WTC11 (cell line): ENCODE measurements at regions not wholly inside any gene's neighbourhood (a gene's known extent, or its start where the extent isn't known, plus 50 kb on each side); places are given as distances from the start of the nearest gene placed in this dataset.

Experiments
- ATAC-seq: fragments of 200-7000 bp; cut with Tn5 transposase; 2 replicates; pipeline ENCODE4 v1.10.0; 2021; ENCODE audit warnings: mild to moderate bottlenecking, moderate library complexity
- CTCF ChIA-PET: fragments of 300-600 bp; sonication (Branson Sonifier 250); formaldehyde crosslinking; loops from one replicate; lab custom pipeline; 2021; ENCODE audit warnings: antibody characterized with exemption; lab: Charles Lee
- POLR2A ChIA-PET: fragments of 350-600 bp; sonication (Branson Sonifier 250); formaldehyde crosslinking; loops from one replicate; lab custom pipeline; 2021; ENCODE audit warnings: antibody characterized with exemption; lab: Charles Lee
- DNase-seq: peaks from one replicate; pipeline ENCODE4 v3.0.0; 2021; ENCODE audit warnings: low spot score
- H3K27ac Mint-ChIP-seq: 2 replicates; pipeline ENCODE4 v1.8.0; 2021; ENCODE audit warnings: mixed read lengths
- H3K27me3 Mint-ChIP-seq: 2 replicates; pipeline ENCODE4 v1.8.0; 2021; ENCODE audit warnings: low read depth, mild to moderate bottlenecking, moderate library complexity, mixed read lengths
- H3K36me3 Mint-ChIP-seq: 2 replicates; pipeline ENCODE4 v1.8.0; 2021; ENCODE audit warnings: mixed read lengths
- H3K4me1 Mint-ChIP-seq: 2 replicates; pipeline ENCODE4 v1.8.0; 2022; ENCODE audit warnings: mixed read lengths
- H3K4me3 Mint-ChIP-seq: 2 replicates; pipeline ENCODE4 v1.8.0; 2021; ENCODE audit warnings: mild to moderate bottlenecking, moderate library complexity, mixed read lengths
- H3K9me3 Mint-ChIP-seq: 2 replicates; pipeline ENCODE4 v1.8.0; 2021; ENCODE audit warnings: mixed read lengths
- ATF1 ChIP-seq: sonication (generic); formaldehyde crosslinking; IDR thresholded peaks from 2 replicates; pipeline ENCODE4 v1.8.1; 2023; ENCODE audit warnings: mild to moderate bottlenecking, moderate library complexity, missing genetic modification reagents
- E2F1 ChIP-seq: sonication (generic); formaldehyde crosslinking; IDR thresholded peaks from 2 replicates; pipeline ENCODE4 v1.8.0; 2022; ENCODE audit warnings: mild to moderate bottlenecking, missing genetic modification reagents
- GRHL2 ChIP-seq: fragments of 250-450 bp; sonication (Bioruptor Pico); IDR thresholded peaks from 2 replicates; pipeline ENCODE4 v1.8.0; 2022; ENCODE audit warnings: mild to moderate bottlenecking, moderate library complexity; ENCODE audit not compliant: insufficient replicate concordance, severe bottlenecking
- GTF2I ChIP-seq: fragments of 250-450 bp; sonication (Bioruptor Pico); conservative IDR thresholded peaks from 2 replicates; pipeline ENCODE4 v1.4.0; 2021; ENCODE audit warnings: mild to moderate bottlenecking
- JAZF1 ChIP-seq: fragments of 250-450 bp; sonication (Bioruptor Pico); IDR thresholded peaks from 2 replicates; pipeline ENCODE4 v1.9.0; 2021; ENCODE audit warnings: moderate library complexity, mild to moderate bottlenecking, inconsistent platforms
- JUN ChIP-seq: sonication (generic); formaldehyde crosslinking; IDR thresholded peaks from 2 replicates; pipeline ENCODE4 v1.8.0; 2023; ENCODE audit warnings: mild to moderate bottlenecking, missing genetic modification reagents
- NFATC4 ChIP-seq: fragments of 250-450 bp; sonication (Bioruptor Pico); IDR thresholded peaks from 2 replicates; pipeline ENCODE4 v1.9.0; 2021; ENCODE audit warnings: mild to moderate bottlenecking
- NFE2L1 ChIP-seq: sonication (generic); formaldehyde crosslinking; IDR thresholded peaks from 2 replicates; pipeline ENCODE4 v1.8.1; 2023; ENCODE audit warnings: missing genetic modification reagents
- OVOL2 ChIP-seq: fragments of 250-450 bp; sonication (Bioruptor Pico); IDR thresholded peaks from 2 replicates; pipeline ENCODE4 v1.9.0; 2021; ENCODE audit warnings: mild to moderate bottlenecking, borderline replicate concordance
- RORB ChIP-seq: fragments of 250-450 bp; sonication (Bioruptor Pico); IDR thresholded peaks from 2 replicates; pipeline ENCODE4 v1.9.0; 2021; ENCODE audit warnings: mild to moderate bottlenecking
- STAT6 ChIP-seq: sonication (generic); formaldehyde crosslinking; conservative IDR thresholded peaks from 2 replicates; pipeline ENCODE4 v1.8.1; 2023; ENCODE audit warnings: mild to moderate bottlenecking, low read depth, missing genetic modification reagents, moderate library complexity
- ZNF317 ChIP-seq: sonication (generic); formaldehyde crosslinking; IDR thresholded peaks from 2 replicates; pipeline ENCODE4 v1.8.1; 2023; ENCODE audit warnings: low read depth, mild to moderate bottlenecking, moderate library complexity, missing genetic modification reagents, borderline replicate concordance
- ZNF671 ChIP-seq: fragments of 250-450 bp; sonication (Bioruptor Pico); IDR thresholded peaks from 2 replicates; pipeline ENCODE4 v1.8.0; 2021; ENCODE audit warnings: mild to moderate bottlenecking
- TF ChIP-seq, protein P1 (sequence below): sonication (generic); formaldehyde crosslinking; IDR thresholded peaks from 2 replicates; pipeline ENCODE4 v1.8.1; 2022; ENCODE audit warnings: missing genetic modification reagents, borderline replicate concordance
- TF ChIP-seq, protein P2 (sequence below): sonication (generic); formaldehyde crosslinking; IDR thresholded peaks from 2 replicates; pipeline ENCODE4 v1.8.1; 2023; ENCODE audit warnings: mild to moderate bottlenecking, missing genetic modification reagents
- TF ChIP-seq, protein P3 (sequence below): sonication (generic); formaldehyde crosslinking; IDR thresholded peaks from 2 replicates; pipeline ENCODE4 v1.8.1; 2022; ENCODE audit warnings: low read depth, mild to moderate bottlenecking, moderate library complexity, missing genetic modification reagents, borderline replicate concordance
- TF ChIP-seq, protein P4 (sequence below): sonication (generic); formaldehyde crosslinking; IDR thresholded peaks from 2 replicates; pipeline ENCODE4 v1.8.0; 2022; ENCODE audit warnings: mild to moderate bottlenecking, missing genetic modification reagents
- TF ChIP-seq, protein P5 (sequence below): sonication (generic); formaldehyde crosslinking; IDR thresholded peaks from 2 replicates; pipeline ENCODE4 v1.8.1; 2023; ENCODE audit warnings: mild to moderate bottlenecking, missing genetic modification reagents, borderline replicate concordance
- TF ChIP-seq, protein P6 (sequence below): sonication (generic); formaldehyde crosslinking; IDR thresholded peaks from 2 replicates; pipeline ENCODE4 v1.8.0; 2022; ENCODE audit warnings: mild to moderate bottlenecking, missing genetic modification reagents

DNA sequence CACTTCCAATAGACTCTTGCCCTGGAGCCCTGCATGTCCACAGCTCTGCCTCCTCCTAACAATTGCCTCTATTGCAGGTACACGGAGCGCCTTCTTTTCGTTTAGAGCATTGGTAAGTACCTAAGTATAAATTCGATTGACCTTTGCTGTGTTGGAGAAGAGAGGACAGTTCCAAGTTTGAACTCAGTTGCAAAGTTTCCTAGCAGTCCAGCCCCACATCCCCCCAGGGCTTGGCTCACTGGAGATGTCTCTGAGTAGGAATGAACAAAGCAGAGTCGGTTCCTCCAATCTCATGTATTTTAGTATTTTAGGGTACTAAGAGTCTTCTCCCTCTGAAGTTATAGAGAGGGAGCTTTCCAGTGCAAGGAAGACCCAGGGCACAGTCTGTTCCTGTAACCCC, 238.9 kb upstream of the AJAP1 start:
- H3K27me3 Mint-ChIP-seq = peaks cover 12% of the 10 kb centered on the region
- H3K4me3 Mint-ChIP-seq = no peak overlapping the region
- H3K4me1 Mint-ChIP-seq = no peaks in the 10 kb centered on the region
- no peak overlapping the region for H3K27ac Mint-ChIP-seq
- TF ChIP-seq GTF2I (CRISPR knock-in tag) = no peak
- no peak for TF ChIP-seq STAT6
- no peak for TF ChIP-seq E2F1 (CRISPR knock-in tag)
- TF ChIP-seq, protein P1, sequence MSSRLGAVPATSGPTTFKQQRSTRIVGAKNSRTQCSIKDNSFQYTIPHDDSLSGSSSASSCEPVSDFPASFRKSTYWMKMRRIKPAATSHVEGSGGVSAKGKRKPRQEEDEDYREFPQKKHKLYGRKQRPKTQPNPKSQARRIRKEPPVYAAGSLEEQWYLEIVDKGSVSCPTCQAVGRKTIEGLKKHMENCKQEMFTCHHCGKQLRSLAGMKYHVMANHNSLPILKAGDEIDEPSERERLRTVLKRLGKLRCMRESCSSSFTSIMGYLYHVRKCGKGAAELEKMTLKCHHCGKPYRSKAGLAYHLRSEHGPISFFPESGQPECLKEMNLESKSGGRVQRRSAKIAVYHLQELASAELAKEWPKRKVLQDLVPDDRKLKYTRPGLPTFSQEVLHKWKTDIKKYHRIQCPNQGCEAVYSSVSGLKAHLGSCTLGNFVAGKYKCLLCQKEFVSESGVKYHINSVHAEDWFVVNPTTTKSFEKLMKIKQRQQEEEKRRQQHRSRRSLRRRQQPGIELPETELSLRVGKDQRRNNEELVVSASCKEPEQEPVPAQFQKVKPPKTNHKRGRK (CRISPR knock-in tag) = no peak
- TF ChIP-seq, protein P2, sequence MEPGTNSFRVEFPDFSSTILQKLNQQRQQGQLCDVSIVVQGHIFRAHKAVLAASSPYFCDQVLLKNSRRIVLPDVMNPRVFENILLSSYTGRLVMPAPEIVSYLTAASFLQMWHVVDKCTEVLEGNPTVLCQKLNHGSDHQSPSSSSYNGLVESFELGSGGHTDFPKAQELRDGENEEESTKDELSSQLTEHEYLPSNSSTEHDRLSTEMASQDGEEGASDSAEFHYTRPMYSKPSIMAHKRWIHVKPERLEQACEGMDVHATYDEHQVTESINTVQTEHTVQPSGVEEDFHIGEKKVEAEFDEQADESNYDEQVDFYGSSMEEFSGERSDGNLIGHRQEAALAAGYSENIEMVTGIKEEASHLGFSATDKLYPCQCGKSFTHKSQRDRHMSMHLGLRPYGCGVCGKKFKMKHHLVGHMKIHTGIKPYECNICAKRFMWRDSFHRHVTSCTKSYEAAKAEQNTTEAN = no peak
- no peak for TF ChIP-seq OVOL2 (CRISPR knock-in tag)
- TF ChIP-seq, protein P3, sequence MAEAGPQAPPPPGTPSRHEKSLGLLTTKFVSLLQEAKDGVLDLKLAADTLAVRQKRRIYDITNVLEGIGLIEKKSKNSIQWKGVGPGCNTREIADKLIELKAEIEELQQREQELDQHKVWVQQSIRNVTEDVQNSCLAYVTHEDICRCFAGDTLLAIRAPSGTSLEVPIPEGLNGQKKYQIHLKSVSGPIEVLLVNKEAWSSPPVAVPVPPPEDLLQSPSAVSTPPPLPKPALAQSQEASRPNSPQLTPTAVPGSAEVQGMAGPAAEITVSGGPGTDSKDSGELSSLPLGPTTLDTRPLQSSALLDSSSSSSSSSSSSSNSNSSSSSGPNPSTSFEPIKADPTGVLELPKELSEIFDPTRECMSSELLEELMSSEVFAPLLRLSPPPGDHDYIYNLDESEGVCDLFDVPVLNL (CRISPR knock-in tag) = no peak
- no peak for TF ChIP-seq ZNF317
- no peak for TF ChIP-seq GRHL2 (CRISPR knock-in tag)
- TF ChIP-seq, all 79 proteins: peak for 0
- peaks cover 92% of the 10 kb centered on the region for H3K9me3 Mint-ChIP-seq
- no peak for DNase-seq
- ChIA-PET CTCF (no interaction called here), POLR2A (no interaction called here)
- ATAC-seq = no peak
- peaks cover 78% of the 10 kb centered on the region for H3K36me3 Mint-ChIP-seq

GRCh38 chr1:4416189-4416588, 238.2 kb upstream of the AJAP1 start:
- H3K27me3 Mint-ChIP-seq = peaks cover 9% of the 10 kb centered on the region
- DNase-seq = no peak
- peaks cover 92% of the 10 kb centered on the region for H3K9me3 Mint-ChIP-seq
- ChIA-PET CTCF (no interaction called here), POLR2A (no interaction called here)
- H3K4me3 Mint-ChIP-seq = no peak overlapping the region
- peaks cover 78% of the 10 kb centered on the region for H3K36me3 Mint-ChIP-seq
- H3K4me1 Mint-ChIP-seq = no peaks in the 10 kb centered on the region
- no peak for ATAC-seq
- no peak overlapping the region for H3K27ac Mint-ChIP-seq
- TF ChIP-seq ZNF671 (CRISPR knock-in tag) (no peak), JUN (CRISPR knock-in tag) (no peak), JAZF1 (CRISPR knock-in tag) (no peak), NFATC4 (CRISPR knock-in tag) (no peak), NFE2L1 (CRISPR knock-in tag) (no peak), RORB (CRISPR knock-in tag) (no peak), ATF1 (no peak)
- TF ChIP-seq, protein P4, sequence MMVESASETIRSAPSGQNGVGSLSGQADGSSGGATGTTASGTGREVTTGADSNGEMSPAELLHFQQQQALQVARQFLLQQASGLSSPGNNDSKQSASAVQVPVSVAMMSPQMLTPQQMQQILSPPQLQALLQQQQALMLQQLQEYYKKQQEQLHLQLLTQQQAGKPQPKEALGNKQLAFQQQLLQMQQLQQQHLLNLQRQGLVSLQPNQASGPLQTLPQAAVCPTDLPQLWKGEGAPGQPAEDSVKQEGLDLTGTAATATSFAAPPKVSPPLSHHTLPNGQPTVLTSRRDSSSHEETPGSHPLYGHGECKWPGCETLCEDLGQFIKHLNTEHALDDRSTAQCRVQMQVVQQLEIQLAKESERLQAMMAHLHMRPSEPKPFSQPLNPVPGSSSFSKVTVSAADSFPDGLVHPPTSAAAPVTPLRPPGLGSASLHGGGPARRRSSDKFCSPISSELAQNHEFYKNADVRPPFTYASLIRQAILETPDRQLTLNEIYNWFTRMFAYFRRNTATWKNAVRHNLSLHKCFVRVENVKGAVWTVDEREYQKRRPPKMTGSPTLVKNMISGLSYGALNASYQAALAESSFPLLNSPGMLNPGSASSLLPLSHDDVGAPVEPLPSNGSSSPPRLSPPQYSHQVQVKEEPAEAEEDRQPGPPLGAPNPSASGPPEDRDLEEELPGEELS (CRISPR knock-in tag) = no peak
- TF ChIP-seq, protein P5, sequence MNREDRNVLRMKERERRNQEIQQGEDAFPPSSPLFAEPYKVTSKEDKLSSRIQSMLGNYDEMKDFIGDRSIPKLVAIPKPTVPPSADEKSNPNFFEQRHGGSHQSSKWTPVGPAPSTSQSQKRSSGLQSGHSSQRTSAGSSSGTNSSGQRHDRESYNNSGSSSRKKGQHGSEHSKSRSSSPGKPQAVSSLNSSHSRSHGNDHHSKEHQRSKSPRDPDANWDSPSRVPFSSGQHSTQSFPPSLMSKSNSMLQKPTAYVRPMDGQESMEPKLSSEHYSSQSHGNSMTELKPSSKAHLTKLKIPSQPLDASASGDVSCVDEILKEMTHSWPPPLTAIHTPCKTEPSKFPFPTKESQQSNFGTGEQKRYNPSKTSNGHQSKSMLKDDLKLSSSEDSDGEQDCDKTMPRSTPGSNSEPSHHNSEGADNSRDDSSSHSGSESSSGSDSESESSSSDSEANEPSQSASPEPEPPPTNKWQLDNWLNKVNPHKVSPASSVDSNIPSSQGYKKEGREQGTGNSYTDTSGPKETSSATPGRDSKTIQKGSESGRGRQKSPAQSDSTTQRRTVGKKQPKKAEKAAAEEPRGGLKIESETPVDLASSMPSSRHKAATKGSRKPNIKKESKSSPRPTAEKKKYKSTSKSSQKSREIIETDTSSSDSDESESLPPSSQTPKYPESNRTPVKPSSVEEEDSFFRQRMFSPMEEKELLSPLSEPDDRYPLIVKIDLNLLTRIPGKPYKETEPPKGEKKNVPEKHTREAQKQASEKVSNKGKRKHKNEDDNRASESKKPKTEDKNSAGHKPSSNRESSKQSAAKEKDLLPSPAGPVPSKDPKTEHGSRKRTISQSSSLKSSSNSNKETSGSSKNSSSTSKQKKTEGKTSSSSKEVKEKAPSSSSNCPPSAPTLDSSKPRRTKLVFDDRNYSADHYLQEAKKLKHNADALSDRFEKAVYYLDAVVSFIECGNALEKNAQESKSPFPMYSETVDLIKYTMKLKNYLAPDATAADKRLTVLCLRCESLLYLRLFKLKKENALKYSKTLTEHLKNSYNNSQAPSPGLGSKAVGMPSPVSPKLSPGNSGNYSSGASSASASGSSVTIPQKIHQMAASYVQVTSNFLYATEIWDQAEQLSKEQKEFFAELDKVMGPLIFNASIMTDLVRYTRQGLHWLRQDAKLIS (CRISPR knock-in tag) = no peak
- TF ChIP-seq, protein P6, sequence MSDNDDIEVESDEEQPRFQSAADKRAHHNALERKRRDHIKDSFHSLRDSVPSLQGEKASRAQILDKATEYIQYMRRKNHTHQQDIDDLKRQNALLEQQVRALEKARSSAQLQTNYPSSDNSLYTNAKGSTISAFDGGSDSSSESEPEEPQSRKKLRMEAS (CRISPR knock-in tag) = no peak
